ENCODE measurements at regions not wholly inside any gene's neighbourhood (a gene's known extent, or its start where the extent isn't known, plus 50 kb on each side); places are given as distances from the start of the nearest gene placed in this dataset.

- no peak for TF ChIP-seq CTCF (conservative IDR thresholded peaks at IDR 0.05; ENCODE audit: low read length)
- TF ChIP-seq EZH2phosphoT487 (IDR thresholded peaks at IDR 0.05; ENCODE audit: borderline replicate concordance) = no peak
- Histone ChIP-seq H3K9me3 (ENCODE audit: insufficient read depth, low read depth, low read length) (no peaks in the 10 kb centered on the region), H3K4me3 (ENCODE audit: low read length, poor library complexity, severe bottlenecking) (no peak overlapping the region), H3K27me3 (ENCODE audit: insufficient read depth, low read length, poor library complexity, severe bottlenecking) (no peaks in the 10 kb centered on the region), H3K9me2 (replicated peaks; ENCODE audit: low read depth, low read length) (no peaks in the 10 kb centered on the region), H3K9ac (ENCODE audit: low read depth, low read length, poor library complexity, severe bottlenecking) (no peak overlapping the region), H3K36me3 (ENCODE audit: insufficient read depth, low read length) (no peaks in the 10 kb centered on the region), H3K4me1 (ENCODE audit: insufficient read depth, low read length, poor library complexity, severe bottlenecking) (no peaks in the 10 kb centered on the region), H3K4me2 (ENCODE audit: low read depth, low read length, poor library complexity, severe bottlenecking) (no peak overlapping the region), H4K20me1 (ENCODE audit: insufficient read depth, low read length, poor library complexity, severe bottlenecking) (no peaks in the 10 kb centered on the region), H3F3A (ENCODE audit: low read depth) (no peaks in the 10 kb centered on the region), H3K79me2 (ENCODE audit: insufficient read depth, low read length) (no peaks in the 10 kb centered on the region), H2AFZ (ENCODE audit: low read length) (no peak overlapping the region)
These were observed 375.9 kb downstream of the BMPER start for GRCh38 chr7:34281260-34281659.

GRCh38 chr7:34282271-34282670 lies 375.7 kb upstream of the NPSR1 start:
- TF ChIP-seq CTCF (conservative IDR thresholded peaks at IDR 0.05; ENCODE audit: low read length) (no peak), EZH2phosphoT487 (IDR thresholded peaks at IDR 0.05; ENCODE audit: borderline replicate concordance) (no peak)
- Histone ChIP-seq H2AFZ (ENCODE audit: low read length) (no peak overlapping the region), H3K4me2 (ENCODE audit: low read depth, low read length, poor library complexity, severe bottlenecking) (no peak overlapping the region), H3K4me1 (ENCODE audit: insufficient read depth, low read length, poor library complexity, severe bottlenecking) (no peaks in the 10 kb centered on the region), H3K27me3 (ENCODE audit: insufficient read depth, low read length, poor library complexity, severe bottlenecking) (no peaks in the 10 kb centered on the region), H3K4me3 (ENCODE audit: low read length, poor library complexity, severe bottlenecking) (no peak overlapping the region), H3K79me2 (ENCODE audit: insufficient read depth, low read length) (no peaks in the 10 kb centered on the region), H3K36me3 (ENCODE audit: insufficient read depth, low read length) (no peaks in the 10 kb centered on the region), H3K9me3 (ENCODE audit: insufficient read depth, low read depth, low read length) (no peaks in the 10 kb centered on the region), H4K20me1 (ENCODE audit: insufficient read depth, low read length, poor library complexity, severe bottlenecking) (no peaks in the 10 kb centered on the region), H3F3A (ENCODE audit: low read depth) (no peaks in the 10 kb centered on the region), H3K9ac (ENCODE audit: low read depth, low read length, poor library complexity, severe bottlenecking) (no peak overlapping the region), H3K9me2 (replicated peaks; ENCODE audit: low read depth, low read length) (no peaks in the 10 kb centered on the region)

- H3K9me2 ChIP-seq (replicated peaks; ENCODE audit: low read depth, low read length) = no peaks in the 10 kb centered on the region
- no peak overlapping the region for H3K9ac ChIP-seq (ENCODE audit: low read depth, low read length, poor library complexity, severe bottlenecking)
- H3K36me3 ChIP-seq (ENCODE audit: insufficient read depth, low read length) = no peaks in the 10 kb centered on the region
- no peak overlapping the region for H3K4me2 ChIP-seq (ENCODE audit: low read depth, low read length, poor library complexity, severe bottlenecking)
- H3F3A ChIP-seq (ENCODE audit: low read depth) = no peaks in the 10 kb centered on the region
- H4K20me1 ChIP-seq (ENCODE audit: insufficient read depth, low read length, poor library complexity, severe bottlenecking) = no peaks in the 10 kb centered on the region
- H3K4me1 ChIP-seq (ENCODE audit: insufficient read depth, low read length, poor library complexity, severe bottlenecking) = no peaks in the 10 kb centered on the region
- H2AFZ ChIP-seq (ENCODE audit: low read length) = no peak overlapping the region
- H3K4me3 ChIP-seq (ENCODE audit: low read length, poor library complexity, severe bottlenecking) = no peak overlapping the region
- no peaks in the 10 kb centered on the region for H3K27me3 ChIP-seq (ENCODE audit: insufficient read depth, low read length, poor library complexity, severe bottlenecking)
- H3K9me3 ChIP-seq (ENCODE audit: insufficient read depth, low read depth, low read length) = 0 out of 2 replicates have a peak, but pooled peaks cover 3% of the 10 kb centered on the region
- TF ChIP-seq EZH2phosphoT487 (IDR thresholded peaks at IDR 0.05; ENCODE audit: borderline replicate concordance) = no peak
- TF ChIP-seq CTCF (conservative IDR thresholded peaks at IDR 0.05; ENCODE audit: low read length) = no peak
- H3K79me2 ChIP-seq (ENCODE audit: insufficient read depth, low read length) = no peaks in the 10 kb centered on the region
These were observed 361.4 kb upstream of the NPSR1 start for GRCh38 chr7:34296663-34297062.

Data from Loucy (cell line).